ENCODE measurements at regions not wholly inside any gene's neighbourhood (a gene's known extent, or its start where the extent isn't known, plus 50 kb on each side); places are given as distances from the start of the nearest gene placed in this dataset.

DNA sequence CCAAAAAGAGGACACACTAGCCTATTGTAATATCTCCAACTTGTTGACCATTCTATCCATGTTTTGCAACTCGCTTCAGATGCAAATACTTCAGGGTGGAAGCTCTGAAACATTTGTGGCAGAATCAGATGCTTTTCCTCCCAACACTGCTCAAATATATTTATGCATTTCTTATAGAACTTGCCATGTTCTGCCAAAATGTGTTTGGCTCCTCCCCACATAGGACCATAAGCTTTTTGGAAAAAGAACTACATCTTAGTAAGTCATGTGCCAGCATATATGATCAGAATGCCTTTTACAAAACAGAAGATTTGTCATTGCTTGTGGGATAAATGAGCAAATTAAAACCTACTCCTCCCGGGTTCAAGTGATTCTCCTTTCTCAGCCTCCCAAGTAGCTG is 484.5 kb downstream of the TNS3 start:
- TF ChIP-seq, protein P1, sequence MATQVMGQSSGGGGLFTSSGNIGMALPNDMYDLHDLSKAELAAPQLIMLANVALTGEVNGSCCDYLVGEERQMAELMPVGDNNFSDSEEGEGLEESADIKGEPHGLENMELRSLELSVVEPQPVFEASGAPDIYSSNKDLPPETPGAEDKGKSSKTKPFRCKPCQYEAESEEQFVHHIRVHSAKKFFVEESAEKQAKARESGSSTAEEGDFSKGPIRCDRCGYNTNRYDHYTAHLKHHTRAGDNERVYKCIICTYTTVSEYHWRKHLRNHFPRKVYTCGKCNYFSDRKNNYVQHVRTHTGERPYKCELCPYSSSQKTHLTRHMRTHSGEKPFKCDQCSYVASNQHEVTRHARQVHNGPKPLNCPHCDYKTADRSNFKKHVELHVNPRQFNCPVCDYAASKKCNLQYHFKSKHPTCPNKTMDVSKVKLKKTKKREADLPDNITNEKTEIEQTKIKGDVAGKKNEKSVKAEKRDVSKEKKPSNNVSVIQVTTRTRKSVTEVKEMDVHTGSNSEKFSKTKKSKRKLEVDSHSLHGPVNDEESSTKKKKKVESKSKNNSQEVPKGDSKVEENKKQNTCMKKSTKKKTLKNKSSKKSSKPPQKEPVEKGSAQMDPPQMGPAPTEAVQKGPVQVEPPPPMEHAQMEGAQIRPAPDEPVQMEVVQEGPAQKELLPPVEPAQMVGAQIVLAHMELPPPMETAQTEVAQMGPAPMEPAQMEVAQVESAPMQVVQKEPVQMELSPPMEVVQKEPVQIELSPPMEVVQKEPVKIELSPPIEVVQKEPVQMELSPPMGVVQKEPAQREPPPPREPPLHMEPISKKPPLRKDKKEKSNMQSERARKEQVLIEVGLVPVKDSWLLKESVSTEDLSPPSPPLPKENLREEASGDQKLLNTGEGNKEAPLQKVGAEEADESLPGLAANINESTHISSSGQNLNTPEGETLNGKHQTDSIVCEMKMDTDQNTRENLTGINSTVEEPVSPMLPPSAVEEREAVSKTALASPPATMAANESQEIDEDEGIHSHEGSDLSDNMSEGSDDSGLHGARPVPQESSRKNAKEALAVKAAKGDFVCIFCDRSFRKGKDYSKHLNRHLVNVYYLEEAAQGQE (IDR thresholded peaks at IDR 0.05; ENCODE audit: unreplicated experiment) = no peak
- TF ChIP-seq, protein P2, sequence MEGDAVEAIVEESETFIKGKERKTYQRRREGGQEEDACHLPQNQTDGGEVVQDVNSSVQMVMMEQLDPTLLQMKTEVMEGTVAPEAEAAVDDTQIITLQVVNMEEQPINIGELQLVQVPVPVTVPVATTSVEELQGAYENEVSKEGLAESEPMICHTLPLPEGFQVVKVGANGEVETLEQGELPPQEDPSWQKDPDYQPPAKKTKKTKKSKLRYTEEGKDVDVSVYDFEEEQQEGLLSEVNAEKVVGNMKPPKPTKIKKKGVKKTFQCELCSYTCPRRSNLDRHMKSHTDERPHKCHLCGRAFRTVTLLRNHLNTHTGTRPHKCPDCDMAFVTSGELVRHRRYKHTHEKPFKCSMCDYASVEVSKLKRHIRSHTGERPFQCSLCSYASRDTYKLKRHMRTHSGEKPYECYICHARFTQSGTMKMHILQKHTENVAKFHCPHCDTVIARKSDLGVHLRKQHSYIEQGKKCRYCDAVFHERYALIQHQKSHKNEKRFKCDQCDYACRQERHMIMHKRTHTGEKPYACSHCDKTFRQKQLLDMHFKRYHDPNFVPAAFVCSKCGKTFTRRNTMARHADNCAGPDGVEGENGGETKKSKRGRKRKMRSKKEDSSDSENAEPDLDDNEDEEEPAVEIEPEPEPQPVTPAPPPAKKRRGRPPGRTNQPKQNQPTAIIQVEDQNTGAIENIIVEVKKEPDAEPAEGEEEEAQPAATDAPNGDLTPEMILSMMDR (conservative IDR thresholded peaks at IDR 0.05; ENCODE audit: low read depth in 2 of 2) = no peak
- no peak for TF ChIP-seq POLR2AphosphoS5 (IDR thresholded peaks at IDR 0.05; ENCODE audit: low read depth)
- TF ChIP-seq EZH2 (IDR thresholded peaks at IDR 0.05; ENCODE audit: low read depth, unreplicated experiment) = no peak
- no peak for TF ChIP-seq CREB1 (CRISPR knock-in tag; IDR thresholded peaks at IDR 0.05; ENCODE audit: low read depth)
- no peak for TF ChIP-seq ETS1 (IDR thresholded peaks at IDR 0.05)
- no peak for TF ChIP-seq NANOG (IDR thresholded peaks at IDR 0.05; ENCODE audit: borderline replicate concordance)
- TF ChIP-seq EZH2phosphoT487 (IDR thresholded peaks at IDR 0.05; ENCODE audit: unreplicated experiment) = no peak
- no peak for TF ChIP-seq JUNB (IDR thresholded peaks at IDR 0.05; ENCODE audit: unreplicated experiment)
